ENCODE measurements at regions not wholly inside any gene's neighbourhood (a gene's known extent, or its start where the extent isn't known, plus 50 kb on each side); places are given as distances from the start of the nearest gene placed in this dataset.

DNA sequence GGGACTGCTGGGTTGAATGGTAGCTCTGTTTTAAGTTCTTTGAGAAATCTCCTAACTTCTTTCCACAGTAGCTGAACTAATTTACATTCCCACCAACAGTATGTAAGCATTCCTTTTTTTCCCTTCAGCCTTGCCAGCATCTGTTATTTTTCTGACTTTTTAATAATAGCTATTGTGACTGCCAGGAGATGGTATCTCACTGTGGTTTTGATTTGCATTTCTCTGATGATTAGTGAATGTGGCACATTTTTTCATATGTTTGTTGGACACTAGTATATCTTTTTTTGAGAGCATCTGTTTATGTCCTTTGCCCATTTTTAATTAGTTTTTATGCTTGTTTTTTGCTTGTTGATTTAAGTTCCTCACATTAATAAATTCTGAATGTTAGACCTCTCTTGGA, 990.8 kb downstream of the GATA3 start:
- Histone ChIP-seq H3K9me3 (ENCODE audit: low read length) (no peaks in the 10 kb centered on the region), H3K9me2 (ENCODE audit: low read depth, low read length) (no peaks in the 10 kb centered on the region), H3K9ac (ENCODE audit: low read length) (no peak overlapping the region), H2AFZ (ENCODE audit: low read length) (no peak overlapping the region), H4K20me1 (ENCODE audit: insufficient read depth, low read length) (no peaks in the 10 kb centered on the region), H3K4me1 (ENCODE audit: insufficient read depth, low read length, severe bottlenecking) (no peaks in the 10 kb centered on the region), H3K27ac (ENCODE audit: low read depth, low read length, poor library complexity, severe bottlenecking) (no peak overlapping the region), H3K27me3 (ENCODE audit: insufficient read depth, low read length) (no peaks in the 10 kb centered on the region), H3K79me2 (ENCODE audit: insufficient read depth, low read length) (no peaks in the 10 kb centered on the region), H3K4me2 (ENCODE audit: low read length) (no peak overlapping the region), H3F3A (ENCODE audit: insufficient read depth, low read length) (no peaks in the 10 kb centered on the region), H3K4me3 (ENCODE audit: low read depth, low read length, poor library complexity, severe bottlenecking) (no peak overlapping the region), H3K36me3 (ENCODE audit: insufficient read depth, low read length) (no peaks in the 10 kb centered on the region)
- no peak for TF ChIP-seq EZH2 (IDR thresholded peaks at IDR 0.05; ENCODE audit: borderline replicate concordance, low read length)
- TF ChIP-seq, protein P1, sequence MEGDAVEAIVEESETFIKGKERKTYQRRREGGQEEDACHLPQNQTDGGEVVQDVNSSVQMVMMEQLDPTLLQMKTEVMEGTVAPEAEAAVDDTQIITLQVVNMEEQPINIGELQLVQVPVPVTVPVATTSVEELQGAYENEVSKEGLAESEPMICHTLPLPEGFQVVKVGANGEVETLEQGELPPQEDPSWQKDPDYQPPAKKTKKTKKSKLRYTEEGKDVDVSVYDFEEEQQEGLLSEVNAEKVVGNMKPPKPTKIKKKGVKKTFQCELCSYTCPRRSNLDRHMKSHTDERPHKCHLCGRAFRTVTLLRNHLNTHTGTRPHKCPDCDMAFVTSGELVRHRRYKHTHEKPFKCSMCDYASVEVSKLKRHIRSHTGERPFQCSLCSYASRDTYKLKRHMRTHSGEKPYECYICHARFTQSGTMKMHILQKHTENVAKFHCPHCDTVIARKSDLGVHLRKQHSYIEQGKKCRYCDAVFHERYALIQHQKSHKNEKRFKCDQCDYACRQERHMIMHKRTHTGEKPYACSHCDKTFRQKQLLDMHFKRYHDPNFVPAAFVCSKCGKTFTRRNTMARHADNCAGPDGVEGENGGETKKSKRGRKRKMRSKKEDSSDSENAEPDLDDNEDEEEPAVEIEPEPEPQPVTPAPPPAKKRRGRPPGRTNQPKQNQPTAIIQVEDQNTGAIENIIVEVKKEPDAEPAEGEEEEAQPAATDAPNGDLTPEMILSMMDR (IDR thresholded peaks at IDR 0.05; ENCODE audit: low read length), result no peak

DNA sequence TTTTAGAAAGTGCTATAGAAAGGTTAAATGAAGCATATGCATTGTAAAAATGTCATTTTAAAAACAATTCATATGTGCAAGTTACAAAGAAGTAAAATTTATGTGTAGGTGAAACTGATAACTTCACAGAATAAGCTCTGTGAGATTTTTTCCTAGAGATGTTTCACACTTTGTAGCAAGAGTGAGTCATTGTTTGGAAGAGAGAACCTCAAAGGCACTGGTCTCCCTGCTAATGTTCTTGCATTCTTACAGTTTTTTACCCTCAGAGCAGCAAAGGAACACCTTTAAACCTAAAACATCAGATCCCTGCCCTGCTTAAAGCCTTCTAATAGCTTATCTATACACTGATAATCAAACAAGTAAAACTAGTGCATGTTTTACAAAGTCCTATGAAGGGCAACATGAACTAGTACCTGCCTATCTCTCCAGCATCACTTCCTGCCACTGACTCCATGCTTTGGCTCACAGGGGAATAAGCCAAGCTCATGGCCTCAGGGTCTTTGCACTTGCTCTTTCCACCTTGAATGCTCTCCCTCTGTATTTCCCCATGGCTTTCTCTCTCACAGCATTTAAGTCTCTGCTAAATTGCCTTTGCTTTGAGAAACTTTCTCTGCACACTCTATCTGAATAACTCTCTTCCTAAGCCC, 997.0 kb downstream of the GATA3 start:
- TF ChIP-seq EZH2 (IDR thresholded peaks at IDR 0.05; ENCODE audit: borderline replicate concordance, low read length), result no peak
- TF ChIP-seq, protein P1 (IDR thresholded peaks at IDR 0.05; ENCODE audit: low read length), result no peak
- Histone ChIP-seq H3K4me3 (ENCODE audit: low read depth, low read length, poor library complexity, severe bottlenecking) (no peak overlapping the region), H2AFZ (ENCODE audit: low read length) (no peak overlapping the region), H3F3A (ENCODE audit: insufficient read depth, low read length) (no peaks in the 10 kb centered on the region), H3K9me2 (ENCODE audit: low read depth, low read length) (no peaks in the 10 kb centered on the region), H3K36me3 (ENCODE audit: insufficient read depth, low read length) (no peaks in the 10 kb centered on the region), H3K4me1 (ENCODE audit: insufficient read depth, low read length, severe bottlenecking) (no peaks in the 10 kb centered on the region), H4K20me1 (ENCODE audit: insufficient read depth, low read length) (no peaks in the 10 kb centered on the region), H3K9me3 (ENCODE audit: low read length) (no peaks in the 10 kb centered on the region), H3K4me2 (ENCODE audit: low read length) (no peak overlapping the region), H3K27ac (ENCODE audit: low read depth, low read length, poor library complexity, severe bottlenecking) (no peak overlapping the region), H3K9ac (ENCODE audit: low read length) (no peak overlapping the region), H3K27me3 (ENCODE audit: insufficient read depth, low read length) (no peaks in the 10 kb centered on the region), H3K79me2 (ENCODE audit: insufficient read depth, low read length) (no peaks in the 10 kb centered on the region)

DNA sequence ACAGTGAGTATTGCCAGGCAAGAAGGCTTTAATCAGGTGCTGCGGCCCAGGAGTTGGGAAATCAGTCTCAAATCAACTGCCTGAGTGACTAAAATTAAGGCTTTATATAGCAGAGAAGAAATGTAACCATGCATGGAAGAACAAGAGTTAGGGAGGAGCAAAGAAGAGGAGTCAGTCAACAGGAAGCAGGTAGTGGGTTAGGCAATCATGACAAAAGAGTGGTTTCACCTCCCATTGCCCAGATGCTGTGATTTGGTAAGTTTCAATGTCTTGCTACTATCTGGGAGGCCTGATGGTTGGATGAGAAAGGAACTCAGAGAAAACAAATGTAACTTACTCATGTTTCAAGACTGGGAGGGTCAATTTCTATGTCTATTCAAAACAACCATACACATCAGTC, 998.3 kb downstream of the GATA3 start:
- no peaks in the 10 kb centered on the region for H4K20me1 ChIP-seq (ENCODE audit: insufficient read depth, low read length)
- H3F3A ChIP-seq (ENCODE audit: insufficient read depth, low read length), result no peaks in the 10 kb centered on the region
- H3K27me3 ChIP-seq (ENCODE audit: insufficient read depth, low read length), result no peaks in the 10 kb centered on the region
- H3K4me3 ChIP-seq (ENCODE audit: low read depth, low read length, poor library complexity, severe bottlenecking), result no peak overlapping the region
- H3K36me3 ChIP-seq (ENCODE audit: insufficient read depth, low read length), result no peaks in the 10 kb centered on the region
- H3K4me1 ChIP-seq (ENCODE audit: insufficient read depth, low read length, severe bottlenecking), result no peaks in the 10 kb centered on the region
- H3K9ac ChIP-seq (ENCODE audit: low read length), result no peak overlapping the region
- no peaks in the 10 kb centered on the region for H3K9me2 ChIP-seq (ENCODE audit: low read depth, low read length)
- no peak overlapping the region for H3K27ac ChIP-seq (ENCODE audit: low read depth, low read length, poor library complexity, severe bottlenecking)
- H3K79me2 ChIP-seq (ENCODE audit: insufficient read depth, low read length), result no peaks in the 10 kb centered on the region
- no peak overlapping the region for H2AFZ ChIP-seq (ENCODE audit: low read length)
- H3K4me2 ChIP-seq (ENCODE audit: low read length), result no peak overlapping the region
- TF ChIP-seq EZH2 (IDR thresholded peaks at IDR 0.05; ENCODE audit: borderline replicate concordance, low read length), result no peak
- TF ChIP-seq, protein P1 (IDR thresholded peaks at IDR 0.05; ENCODE audit: low read length), result no peak
- no peaks in the 10 kb centered on the region for H3K9me3 ChIP-seq (ENCODE audit: low read length)
